PC-3 (cell line): ENCODE measurements at regions not wholly inside any gene's neighbourhood (a gene's known extent, or its start where the extent isn't known, plus 50 kb on each side); places are given as distances from the start of the nearest gene placed in this dataset.
A peak's percentile ranks its signal among the peaks of the same experiment; 100 is the strongest.

ENCODE experiments used
- ATAC-seq: fragments of 200-7000 bp; cut with Tn5 transposase; 2 replicates; pipeline ENCODE4 v1.9.1; 2020; ENCODE audit warnings: mild to moderate bottlenecking, moderate library complexity
- BruUV-seq: library from RNA; stranded (reverse); fragments of 400-500 nt; replicated peaks from 2 replicates; lab custom pipeline; 2021; lab: Mats Ljungman, UMichigan
- CTCF ChIA-PET: fragments of 300-600 bp; sonication (Branson Sonifier 250); formaldehyde crosslinking; loops from one replicate; lab custom pipeline; 2022; ENCODE audit warnings: antibody characterized with exemption; lab: Charles Lee
- POLR2A ChIA-PET: fragments of 300-600 bp; sonication (Branson Sonifier 250); formaldehyde crosslinking; loops from one replicate; lab custom pipeline; 2022; ENCODE audit warnings: antibody characterized with exemption; ENCODE audit not compliant: unreplicated experiment; lab: Charles Lee
- DNase-seq: peaks from one replicate; pipeline ENCODE4 v3.0.0-alpha.2; 2015
- H2AFZ ChIP-seq: fragments of 300-600 bp; sonication (generic); 2 replicates; pipeline ENCODE4 v1.6.0; 2016; ENCODE audit warnings: antibody characterized with exemption, low read length
- H3F3A ChIP-seq: fragments of 300-600 bp; sonication (generic); one replicate; pipeline ENCODE4 v1.6.0; 2017; ENCODE audit warnings: antibody characterized with exemption, low read length, control low read depth, mild to moderate bottlenecking; ENCODE audit not compliant: unreplicated experiment
- H3K27ac ChIP-seq: fragments of 300-600 bp; sonication (generic); 2 replicates; pipeline ENCODE4 v1.5.1; 2016; ENCODE audit warnings: mild to moderate bottlenecking, low read length
- H3K27me3 ChIP-seq: fragments of 300-600 bp; sonication (generic); 2 replicates; pipeline ENCODE4 v1.6.1; 2016; ENCODE audit warnings: low read length, mixed read lengths
- H3K36me3 ChIP-seq: fragments of 300-600 bp; sonication (generic); 2 replicates; pipeline ENCODE4 v1.6.1; 2016; ENCODE audit warnings: low read depth, mixed run types, low read length, mixed read lengths
- H3K4me1 ChIP-seq: fragments of 300-600 bp; sonication (generic); 2 replicates; pipeline ENCODE4 v1.5.1; 2016; ENCODE audit warnings: low read length; ENCODE audit not compliant: insufficient read depth
- H3K4me2 ChIP-seq: fragments of 300-600 bp; sonication (generic); 2 replicates; pipeline ENCODE4 v1.6.0; 2016; ENCODE audit warnings: low read length
- H3K4me3 ChIP-seq: fragments of 300-600 bp; sonication (generic); 2 replicates; pipeline ENCODE4 v1.5.1; 2016; ENCODE audit warnings: mild to moderate bottlenecking, low read length, mixed read lengths
- H3K79me2 ChIP-seq: fragments of 300-600 bp; sonication (generic); 2 replicates; pipeline ENCODE4 v1.6.1; 2017; ENCODE audit warnings: low read length, mixed read lengths
- H3K9ac ChIP-seq: fragments of 300-600 bp; sonication (generic); 2 replicates; pipeline ENCODE4 v1.6.0; 2016; ENCODE audit warnings: mild to moderate bottlenecking, low read length
- H3K9me2 ChIP-seq: fragments of 300-600 bp; sonication (generic); replicated peaks from 2 replicates; pipeline ENCODE4 v1.6.1; 2016; ENCODE audit warnings: mixed run types, low read length, mixed read lengths
- H3K9me3 ChIP-seq: fragments of 300-600 bp; sonication (generic); 2 replicates; pipeline ENCODE4 v1.6.1; 2016; ENCODE audit warnings: low read length, mixed read lengths
- H4K20me1 ChIP-seq: fragments of 300-600 bp; sonication (generic); 2 replicates; pipeline ENCODE4 v1.6.1; 2016; ENCODE audit warnings: low read length, mixed read lengths
- EZH2 ChIP-seq: fragments of 300-600 bp; sonication (generic); IDR thresholded peaks from one replicate; pipeline ENCODE4 v1.6.1; 2017; ENCODE audit warnings: antibody characterized with exemption, mild to moderate bottlenecking, low read length; ENCODE audit not compliant: unreplicated experiment
- EZH2phosphoT487 ChIP-seq: fragments of 300-600 bp; sonication (generic); IDR thresholded peaks from 2 replicates; pipeline ENCODE4 v1.6.1; 2018; ENCODE audit warnings: mild to moderate bottlenecking, antibody characterized with exemption, low read length, borderline replicate concordance
- intact Hi-C: fragments of 100-400 bp; cut with micrococcal nuclease; formaldehyde crosslinking; loops from 2 replicates; pipeline ENCODE4 v1.9.0; 2023
- TF ChIP-seq, protein P1 (sequence below): fragments of 300-600 bp; sonication (generic); conservative IDR thresholded peaks from 2 replicates; pipeline ENCODE4 v1.5.1; 2017; ENCODE audit warnings: antibody characterized with exemption, low read depth, mild to moderate bottlenecking, low read length

DNA sequence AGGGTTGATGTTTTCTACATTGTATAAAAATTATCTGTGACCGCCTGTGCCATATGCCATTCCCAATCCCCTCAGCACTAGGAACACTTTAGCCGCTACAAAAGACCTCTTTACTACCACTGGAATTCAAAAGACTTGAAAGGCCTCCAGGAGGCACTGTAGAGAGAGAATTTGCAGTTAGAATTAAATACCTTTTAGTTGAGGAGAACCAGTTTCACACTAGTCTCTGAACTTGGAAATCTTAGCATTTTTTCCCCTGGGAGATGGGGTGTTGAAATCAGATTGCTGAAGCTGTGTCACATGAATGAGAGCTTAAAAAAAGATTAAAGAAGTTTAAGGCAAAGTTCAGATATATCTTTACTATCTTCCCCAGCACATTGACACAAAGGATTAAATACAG, 291.0 kb downstream of the ADGRL2 start:
- TF ChIP-seq EZH2 (no peak), EZH2phosphoT487 (no peak)
- TF ChIP-seq, protein P1, sequence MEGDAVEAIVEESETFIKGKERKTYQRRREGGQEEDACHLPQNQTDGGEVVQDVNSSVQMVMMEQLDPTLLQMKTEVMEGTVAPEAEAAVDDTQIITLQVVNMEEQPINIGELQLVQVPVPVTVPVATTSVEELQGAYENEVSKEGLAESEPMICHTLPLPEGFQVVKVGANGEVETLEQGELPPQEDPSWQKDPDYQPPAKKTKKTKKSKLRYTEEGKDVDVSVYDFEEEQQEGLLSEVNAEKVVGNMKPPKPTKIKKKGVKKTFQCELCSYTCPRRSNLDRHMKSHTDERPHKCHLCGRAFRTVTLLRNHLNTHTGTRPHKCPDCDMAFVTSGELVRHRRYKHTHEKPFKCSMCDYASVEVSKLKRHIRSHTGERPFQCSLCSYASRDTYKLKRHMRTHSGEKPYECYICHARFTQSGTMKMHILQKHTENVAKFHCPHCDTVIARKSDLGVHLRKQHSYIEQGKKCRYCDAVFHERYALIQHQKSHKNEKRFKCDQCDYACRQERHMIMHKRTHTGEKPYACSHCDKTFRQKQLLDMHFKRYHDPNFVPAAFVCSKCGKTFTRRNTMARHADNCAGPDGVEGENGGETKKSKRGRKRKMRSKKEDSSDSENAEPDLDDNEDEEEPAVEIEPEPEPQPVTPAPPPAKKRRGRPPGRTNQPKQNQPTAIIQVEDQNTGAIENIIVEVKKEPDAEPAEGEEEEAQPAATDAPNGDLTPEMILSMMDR, result peak; percentile 36; the same call in 1 of the 2 replicates
- H3K4me1 ChIP-seq, result no peaks in the 10 kb centered on the region
- ATAC-seq (no peak), DNase-seq (no peak)
- H3K27ac ChIP-seq, result no peak overlapping the region
- no peaks in the 10 kb centered on the region for H4K20me1 ChIP-seq
- no peaks in the 10 kb centered on the region for H3K36me3 ChIP-seq
- no peaks in the 10 kb centered on the region for H3K9me2 ChIP-seq
- no peak overlapping the region for H3K4me3 ChIP-seq
- no peak overlapping the region for H3K4me2 ChIP-seq
- CTCF ChIA-PET, result no interaction called here
- POLR2A ChIA-PET, result no interaction called here
- no peaks in the 10 kb centered on the region for H3F3A ChIP-seq
- BruUV-seq, result no TSS peak
- H2AFZ ChIP-seq, result no peak overlapping the region
- intact Hi-C loops, result no loop called here
- peaks cover 14% of the 10 kb centered on the region; the same call in 1 of the 2 replicates for H3K27me3 ChIP-seq
- no peak overlapping the region for H3K9ac ChIP-seq
- no peaks in the 10 kb centered on the region for H3K9me3 ChIP-seq
- H3K79me2 ChIP-seq, result no peaks in the 10 kb centered on the region

DNA sequence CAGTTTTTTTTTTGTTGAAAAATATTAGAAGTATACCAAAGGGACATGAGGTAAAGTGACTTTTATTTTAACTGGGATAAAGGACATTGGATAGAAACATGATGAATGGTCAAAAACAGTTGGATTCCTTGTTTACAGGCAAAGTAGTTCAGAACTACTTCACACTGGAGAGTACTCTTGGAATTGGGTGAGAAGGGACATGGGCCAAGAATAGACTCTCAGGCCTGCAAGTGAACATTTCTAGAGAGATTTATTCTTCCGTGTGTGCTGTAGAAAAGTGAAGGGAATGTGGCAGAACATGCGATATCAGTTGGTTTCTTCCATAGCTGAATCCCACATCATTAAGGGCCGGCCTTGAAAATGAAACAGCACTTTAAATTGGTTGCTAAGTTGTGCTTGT, 290.5 kb downstream of the ADGRL2 start:
- H3F3A ChIP-seq, result no peaks in the 10 kb centered on the region
- TF ChIP-seq EZH2phosphoT487 (no peak), EZH2 (no peak)
- TF ChIP-seq, protein P1, result no peak
- intact Hi-C loops, result no loop called here
- H3K4me3 ChIP-seq, result no peak overlapping the region
- ATAC-seq (no peak), DNase-seq (no peak)
- no peaks in the 10 kb centered on the region for H3K79me2 ChIP-seq
- no TSS peak for BruUV-seq
- CTCF ChIA-PET, result no interaction called here
- H3K9me2 ChIP-seq, result no peaks in the 10 kb centered on the region
- H3K27ac ChIP-seq, result no peak overlapping the region
- no peaks in the 10 kb centered on the region for H3K9me3 ChIP-seq
- H3K9ac ChIP-seq, result no peak overlapping the region
- no peak overlapping the region for H2AFZ ChIP-seq
- no peaks in the 10 kb centered on the region for H3K4me1 ChIP-seq
- no peaks in the 10 kb centered on the region for H4K20me1 ChIP-seq
- POLR2A ChIA-PET, result no interaction called here
- no peak overlapping the region for H3K4me2 ChIP-seq
- H3K27me3 ChIP-seq, result peaks cover 11% of the 10 kb centered on the region; the same call in 1 of the 2 replicates
- no peaks in the 10 kb centered on the region for H3K36me3 ChIP-seq

DNA sequence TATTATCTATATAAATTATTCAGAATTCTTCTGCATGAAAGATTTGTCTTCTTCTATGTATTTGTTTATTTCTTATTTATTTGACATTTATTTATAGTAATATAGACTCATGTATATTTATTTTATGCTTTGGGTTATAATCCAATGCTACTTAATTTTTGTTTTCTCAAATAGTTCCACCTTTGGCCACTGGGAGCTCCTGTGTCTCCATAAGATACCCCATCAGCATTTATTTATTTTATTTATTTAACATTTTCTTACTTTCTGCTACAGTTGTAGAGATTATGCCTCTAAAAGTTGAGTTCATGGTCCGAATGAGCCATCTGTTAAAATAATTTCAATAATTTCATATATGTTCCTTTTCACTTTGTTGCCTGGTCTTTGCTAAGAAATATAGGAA, 289.4 kb downstream of the ADGRL2 start:
- POLR2A ChIA-PET, result no interaction called here
- Histone ChIP-seq H3K4me3 (no peak overlapping the region), H4K20me1 (no peaks in the 10 kb centered on the region), H3K27me3 (peaks cover 10% of the 10 kb centered on the region; the same call in 1 of the 2 replicates), H3F3A (no peaks in the 10 kb centered on the region), H3K4me1 (no peaks in the 10 kb centered on the region), H3K36me3 (no peaks in the 10 kb centered on the region), H3K4me2 (no peak overlapping the region), H3K9me2 (no peaks in the 10 kb centered on the region), H3K79me2 (no peaks in the 10 kb centered on the region), H2AFZ (no peak overlapping the region), H3K9me3 (no peaks in the 10 kb centered on the region), H3K27ac (no peak overlapping the region), H3K9ac (no peak overlapping the region)
- DNase-seq (peak; percentile 6), ATAC-seq (no peak)
- BruUV-seq, result no TSS peak
- CTCF ChIA-PET, result no interaction called here
- TF ChIP-seq EZH2phosphoT487, result no peak
- no peak for TF ChIP-seq EZH2
- TF ChIP-seq, protein P1, result peak; percentile 33; the same call in 1 of the 2 replicates
- intact Hi-C loops, result no loop called here
